WTC11 (cell line): ENCODE measurements at regions not wholly inside any gene's neighbourhood (a gene's known extent, or its start where the extent isn't known, plus 50 kb on each side); places are given as distances from the start of the nearest gene placed in this dataset.

Experiments used
- ATAC-seq: fragments of 200-7000 bp; cut with Tn5 transposase; 2 replicates; pipeline ENCODE4 v1.10.0; 2021; ENCODE audit warnings: mild to moderate bottlenecking, moderate library complexity
- CTCF ChIA-PET: fragments of 300-600 bp; sonication (Branson Sonifier 250); formaldehyde crosslinking; loops from one replicate; lab custom pipeline; 2021; ENCODE audit warnings: antibody characterized with exemption; lab: Charles Lee
- POLR2A ChIA-PET: fragments of 350-600 bp; sonication (Branson Sonifier 250); formaldehyde crosslinking; loops from one replicate; lab custom pipeline; 2021; ENCODE audit warnings: antibody characterized with exemption; lab: Charles Lee
- DNase-seq: peaks from one replicate; pipeline ENCODE4 v3.0.0; 2021; ENCODE audit warnings: low spot score
- H3K27ac Mint-ChIP-seq: 2 replicates; pipeline ENCODE4 v1.8.0; 2021; ENCODE audit warnings: mixed read lengths
- H3K27me3 Mint-ChIP-seq: 2 replicates; pipeline ENCODE4 v1.8.0; 2021; ENCODE audit warnings: low read depth, mild to moderate bottlenecking, moderate library complexity, mixed read lengths
- H3K36me3 Mint-ChIP-seq: 2 replicates; pipeline ENCODE4 v1.8.0; 2021; ENCODE audit warnings: mixed read lengths
- H3K4me1 Mint-ChIP-seq: 2 replicates; pipeline ENCODE4 v1.8.0; 2022; ENCODE audit warnings: mixed read lengths
- H3K4me3 Mint-ChIP-seq: 2 replicates; pipeline ENCODE4 v1.8.0; 2021; ENCODE audit warnings: mild to moderate bottlenecking, moderate library complexity, mixed read lengths
- H3K9me3 Mint-ChIP-seq: 2 replicates; pipeline ENCODE4 v1.8.0; 2021; ENCODE audit warnings: mixed read lengths
- ATF1 ChIP-seq: sonication (generic); formaldehyde crosslinking; IDR thresholded peaks from 2 replicates; pipeline ENCODE4 v1.8.1; 2023; ENCODE audit warnings: mild to moderate bottlenecking, moderate library complexity, missing genetic modification reagents
- ATF2 ChIP-seq: sonication (generic); formaldehyde crosslinking; IDR thresholded peaks from 2 replicates; pipeline ENCODE4 v1.8.1; 2022; ENCODE audit warnings: low read depth, missing genetic modification reagents, borderline replicate concordance
- ATF6 ChIP-seq: sonication (generic); formaldehyde crosslinking; IDR thresholded peaks from 2 replicates; pipeline ENCODE4 v1.8.1; 2023; ENCODE audit warnings: mild to moderate bottlenecking, missing genetic modification reagents
- CREM ChIP-seq: sonication (generic); formaldehyde crosslinking; IDR thresholded peaks from 2 replicates; pipeline ENCODE4 v1.8.1; 2022; ENCODE audit warnings: mild to moderate bottlenecking, missing genetic modification reagents, moderate library complexity
- FOXK1 ChIP-seq: sonication (generic); formaldehyde crosslinking; IDR thresholded peaks from 2 replicates; pipeline ENCODE4 v1.8.0; 2022; ENCODE audit warnings: mild to moderate bottlenecking, moderate library complexity, missing genetic modification reagents
- GABPB1 ChIP-seq: sonication (generic); formaldehyde crosslinking; IDR thresholded peaks from 2 replicates; pipeline ENCODE4 v1.8.1; 2023; ENCODE audit warnings: mild to moderate bottlenecking, missing genetic modification reagents
- GRHL2 ChIP-seq: fragments of 250-450 bp; sonication (Bioruptor Pico); IDR thresholded peaks from 2 replicates; pipeline ENCODE4 v1.8.0; 2022; ENCODE audit warnings: mild to moderate bottlenecking, moderate library complexity; ENCODE audit not compliant: insufficient replicate concordance, severe bottlenecking
- HMGA2 ChIP-seq: fragments of 250-450 bp; sonication (Bioruptor Pico); IDR thresholded peaks from 2 replicates; pipeline ENCODE4 v1.4.0; 2021; ENCODE audit warnings: mild to moderate bottlenecking, moderate library complexity
- IRF1 ChIP-seq: sonication (generic); formaldehyde crosslinking; IDR thresholded peaks from 2 replicates; pipeline ENCODE4 v1.8.0; 2023; ENCODE audit warnings: missing genetic modification reagents
- MXD4 ChIP-seq: fragments of 250-450 bp; sonication (Bioruptor Pico); IDR thresholded peaks from 2 replicates; pipeline ENCODE4 v1.8.0; 2021; ENCODE audit warnings: mild to moderate bottlenecking, moderate library complexity, borderline replicate concordance
- NFE2L1 ChIP-seq: sonication (generic); formaldehyde crosslinking; IDR thresholded peaks from 2 replicates; pipeline ENCODE4 v1.8.1; 2023; ENCODE audit warnings: missing genetic modification reagents
- PRDM15 ChIP-seq: sonication (generic); formaldehyde crosslinking; IDR thresholded peaks from 2 replicates; pipeline ENCODE4 v1.8.0; 2022; ENCODE audit warnings: missing genetic modification reagents
- PRRX2 ChIP-seq: fragments of 250-450 bp; sonication (Bioruptor Pico); IDR thresholded peaks from 2 replicates; pipeline ENCODE4 v1.8.0; 2021; ENCODE audit warnings: mild to moderate bottlenecking
- RELA ChIP-seq: sonication (generic); formaldehyde crosslinking; IDR thresholded peaks from 2 replicates; pipeline ENCODE4 v1.8.1; 2022; ENCODE audit warnings: missing genetic modification reagents, mild to moderate bottlenecking, borderline replicate concordance
- SMAD3 ChIP-seq: sonication (generic); formaldehyde crosslinking; IDR thresholded peaks from 2 replicates; pipeline ENCODE4 v1.8.0; 2022; ENCODE audit warnings: missing genetic modification reagents, mild to moderate bottlenecking, borderline replicate concordance
- TCF7 ChIP-seq: sonication (generic); formaldehyde crosslinking; IDR thresholded peaks from 2 replicates; pipeline ENCODE4 v1.8.0; 2022; ENCODE audit warnings: mild to moderate bottlenecking, low read depth, missing genetic modification reagents, moderate library complexity
- TEAD4 ChIP-seq: sonication (generic); formaldehyde crosslinking; IDR thresholded peaks from 2 replicates; pipeline ENCODE4 v1.8.0; 2022; ENCODE audit warnings: mild to moderate bottlenecking, missing genetic modification reagents
- TP53 ChIP-seq: sonication (generic); formaldehyde crosslinking; IDR thresholded peaks from 2 replicates; pipeline ENCODE4 v1.8.1; 2023; ENCODE audit warnings: mild to moderate bottlenecking, missing genetic modification reagents
- USF1 ChIP-seq: sonication (generic); formaldehyde crosslinking; IDR thresholded peaks from 2 replicates; pipeline ENCODE4 v1.8.0; 2022; ENCODE audit warnings: mild to moderate bottlenecking, missing genetic modification reagents
- USF2 ChIP-seq: sonication (generic); formaldehyde crosslinking; IDR thresholded peaks from 2 replicates; pipeline ENCODE4 v1.8.1; 2023; ENCODE audit warnings: mild to moderate bottlenecking, missing genetic modification reagents, moderate library complexity
- ZNF671 ChIP-seq: fragments of 250-450 bp; sonication (Bioruptor Pico); IDR thresholded peaks from 2 replicates; pipeline ENCODE4 v1.8.0; 2021; ENCODE audit warnings: mild to moderate bottlenecking

- CTCF ChIA-PET, result interaction anchor here (1.4 kb wide), 1 partner anchor 57 kb away, joined by 4 read pairs; no protein-coding TSS in a partner anchor
- TF ChIP-seq HMGA2 (no peak), ATF1 (CRISPR knock-in tag) (no peak), RELA (CRISPR knock-in tag) (no peak), USF1 (no peak), FOXK1 (no peak), USF2 (CRISPR knock-in tag) (no peak), TP53 (CRISPR knock-in tag) (no peak), TEAD4 (CRISPR knock-in tag) (no peak), TCF7 (no peak), GRHL2 (CRISPR knock-in tag) (no peak), CREM (CRISPR knock-in tag) (no peak), PRRX2 (CRISPR knock-in tag) (no peak), ZNF671 (CRISPR knock-in tag) (no peak), GABPB1 (CRISPR knock-in tag) (no peak), NFE2L1 (CRISPR knock-in tag) (no peak), ATF6 (CRISPR knock-in tag) (no peak), IRF1 (CRISPR knock-in tag) (no peak)
- H3K27ac Mint-ChIP-seq, result no peak overlapping the region
- POLR2A ChIA-PET, result no interaction called here
- ATAC-seq, result no peak
- peaks cover 6% of the 10 kb centered on the region for H3K9me3 Mint-ChIP-seq
- peaks cover 3% of the 10 kb centered on the region; the same call in 1 of the 2 replicates for H3K4me1 Mint-ChIP-seq
- no peaks in the 10 kb centered on the region for H3K27me3 Mint-ChIP-seq
- no peaks in the 10 kb centered on the region for H3K36me3 Mint-ChIP-seq
- no peak for DNase-seq
- H3K4me3 Mint-ChIP-seq, result no peak overlapping the region
Observed at GRCh38 chr1:209277662-209278061, 305.9 kb upstream of the CAMK1G start.

- Mint-ChIP-seq H3K27ac (no peak overlapping the region; the same call in 1 of the 2 replicates), H3K27me3 (no peaks in the 10 kb centered on the region), H3K36me3 (no peaks in the 10 kb centered on the region), H3K9me3 (0 out of 2 replicates have a peak, but pooled peaks cover 3% of the 10 kb centered on the region), H3K4me3 (no peak overlapping the region), H3K4me1 (peaks cover 17% of the 10 kb centered on the region)
- DNase-seq (no peak), ATAC-seq (peak; percentile 82)
- CTCF ChIA-PET, result no interaction called here
- POLR2A ChIA-PET, result no interaction called here
- TF ChIP-seq NFE2L1 (CRISPR knock-in tag), result no peak
- no peak for TF ChIP-seq MXD4 (CRISPR knock-in tag)
- no peak for TF ChIP-seq TP53 (CRISPR knock-in tag)
Observed at GRCh38 chr1:209291715-209292114, 291.8 kb upstream of the CAMK1G start.

GRCh38 chr1:209302779-209303568 is 280.5 kb upstream of the CAMK1G start:
- ChIA-PET POLR2A (no interaction called here), CTCF (no interaction called here)
- TF ChIP-seq PRDM15 (CRISPR knock-in tag) (no peak), ATF2 (CRISPR knock-in tag) (no peak), SMAD3 (no peak)

More at GRCh38 chr1:209302779-209303568, 280.5 kb upstream of the CAMK1G start:
- DNase-seq (no peak), ATAC-seq (no peak)
- H3K9me3 Mint-ChIP-seq, result no peaks in the 10 kb centered on the region
- no peak overlapping the region for H3K27ac Mint-ChIP-seq
- H3K36me3 Mint-ChIP-seq, result no peaks in the 10 kb centered on the region
- H3K4me1 Mint-ChIP-seq, result peaks cover 16% of the 10 kb centered on the region
- H3K27me3 Mint-ChIP-seq, result no peaks in the 10 kb centered on the region
- H3K4me3 Mint-ChIP-seq, result no peak overlapping the region
